Mesendoderm (in vitro differentiated cells): ENCODE measurements at regions not wholly inside any gene's neighbourhood (a gene's known extent, or its start where the extent isn't known, plus 50 kb on each side); places are given as distances from the start of the nearest gene placed in this dataset.

Experiments used
- DNase-seq: peaks from one replicate; pipeline ENCODE4 v3.0.0; 2013
- H2AK5ac ChIP-seq: 2 replicates; pipeline ENCODE4 v1.6.1; 2013; ENCODE audit warnings: low read length, inconsistent platforms
- H2BK120ac ChIP-seq: 2 replicates; pipeline ENCODE4 v1.6.1; 2013; ENCODE audit warnings: low read depth, mild to moderate bottlenecking, low read length, moderate library complexity, mixed read lengths
- H2BK15ac ChIP-seq: replicated peaks from 2 replicates; pipeline ENCODE4 v1.6.1; 2013; ENCODE audit warnings: low read depth, mild to moderate bottlenecking, moderate library complexity
- H2BK5ac ChIP-seq: 2 replicates; pipeline ENCODE4 v1.6.1; 2013; ENCODE audit warnings: low read length, inconsistent platforms
- H3K18ac ChIP-seq: 2 replicates; pipeline ENCODE4 v1.6.1; 2013; ENCODE audit warnings: mild to moderate bottlenecking, low read length, mixed read lengths
- H3K23ac ChIP-seq: one replicate; pipeline ENCODE4 v1.6.1; 2013; ENCODE audit warnings: low read length
- H3K27ac ChIP-seq: 2 replicates; pipeline ENCODE4 v1.5.1; 2013; ENCODE audit warnings: low read depth, mild to moderate bottlenecking, inconsistent platforms, low read length, moderate library complexity
- H3K27me3 ChIP-seq: 2 replicates; pipeline ENCODE4 v1.6.1; 2013; ENCODE audit warnings: low read length, control low read depth, mild to moderate bottlenecking, inconsistent platforms; ENCODE audit not compliant: insufficient read depth, poor library complexity
- H3K36me3 ChIP-seq: 2 replicates; pipeline ENCODE4 v1.6.1; 2013; ENCODE audit warnings: low read length, inconsistent platforms; ENCODE audit not compliant: control insufficient read depth, insufficient read depth
- H3K4ac ChIP-seq: one replicate; pipeline ENCODE4 v1.6.1; 2013; ENCODE audit warnings: low read depth, mild to moderate bottlenecking, low read length, moderate library complexity
- H3K4me1 ChIP-seq: 2 replicates; pipeline ENCODE4 v1.6.1; 2013; ENCODE audit warnings: low read depth, low read length, inconsistent platforms; ENCODE audit not compliant: control insufficient read depth
- H3K4me2 ChIP-seq: 2 replicates; pipeline ENCODE4 v1.6.1; 2013; ENCODE audit warnings: low read length
- H3K4me3 ChIP-seq: 2 replicates; pipeline ENCODE4 v1.5.1; 2013; ENCODE audit warnings: mild to moderate bottlenecking, low read length
- H3K56ac ChIP-seq: one replicate; pipeline ENCODE4 v1.6.1; 2013; ENCODE audit warnings: low read length
- H3K79me1 ChIP-seq: 2 replicates; pipeline ENCODE4 v1.6.1; 2013; ENCODE audit warnings: low read length, inconsistent platforms
- H3K79me2 ChIP-seq: 2 replicates; pipeline ENCODE4 v1.6.1; 2013; ENCODE audit warnings: mild to moderate bottlenecking, low read length; ENCODE audit not compliant: control insufficient read depth, insufficient read depth
- H3K9ac ChIP-seq: 2 replicates; pipeline ENCODE4 v1.6.1; 2013; ENCODE audit warnings: low read length, inconsistent platforms
- H4K5ac ChIP-seq: one replicate; pipeline ENCODE4 v1.6.1; 2013; ENCODE audit warnings: low read length
- H4K8ac ChIP-seq: one replicate; pipeline ENCODE4 v1.6.1; 2013; ENCODE audit warnings: low read depth, mild to moderate bottlenecking, control low read depth, low read length, moderate library complexity
- WGBS: extraction: QIAGEN DNeasy Blood & Tissue Kit; methylation state at CpG from one replicate; pipeline ENCODE4 v1.1.7; 2013; ENCODE audit warnings: low lambda C conversion rate, missing lambda C conversion rate; ENCODE audit not compliant: insufficient coverage; ENCODE audit errors: extremely low coverage; 5-methylcytosine and 5-hydroxymethylcytosine counted together

GRCh38 chr14:104277416-104278213, 139.2 kb downstream of the KIF26A start:
- H3K36me3 ChIP-seq = no peaks in the 10 kb centered on the region
- no peak overlapping the region for H3K9ac ChIP-seq
- H3K18ac ChIP-seq = no peak overlapping the region
- no peak overlapping the region for H3K4ac ChIP-seq
- no peak overlapping the region for H2BK120ac ChIP-seq
- H3K27ac ChIP-seq = no peak overlapping the region
- H3K79me1 ChIP-seq = no peaks in the 10 kb centered on the region
- H3K56ac ChIP-seq = no peak overlapping the region
- no peak overlapping the region for H4K8ac ChIP-seq
- H3K4me1 ChIP-seq = no peaks in the 10 kb centered on the region
- no peak overlapping the region for H2BK15ac ChIP-seq
- no CpG with 5 or more reads among the region's 30 CpGs for WGBS
- no peaks in the 10 kb centered on the region for H3K79me2 ChIP-seq
- no peak overlapping the region for H2AK5ac ChIP-seq
- DNase-seq = no peak
- H4K5ac ChIP-seq = no peak overlapping the region
- H3K27me3 ChIP-seq = no peaks in the 10 kb centered on the region
- no peak overlapping the region for H3K4me3 ChIP-seq
- no peak overlapping the region for H3K23ac ChIP-seq
- H3K4me2 ChIP-seq = no peak overlapping the region
- no peak overlapping the region for H2BK5ac ChIP-seq

GRCh38 chr14:104278214-104278534, 139.8 kb downstream of the KIF26A start:
- H4K8ac ChIP-seq = no peak overlapping the region
- H3K27ac ChIP-seq = no peak overlapping the region
- H3K18ac ChIP-seq = no peak overlapping the region
- H3K4me3 ChIP-seq = no peak overlapping the region
- no peaks in the 10 kb centered on the region for H3K79me2 ChIP-seq
- no peak overlapping the region for H3K4me2 ChIP-seq
- H3K56ac ChIP-seq = no peak overlapping the region
- WGBS = no CpG with 5 or more reads among the region's 4 CpGs
- H3K36me3 ChIP-seq = no peaks in the 10 kb centered on the region
- H3K9ac ChIP-seq = no peak overlapping the region
- H3K27me3 ChIP-seq = no peaks in the 10 kb centered on the region
- no peak for DNase-seq
- H2AK5ac ChIP-seq = no peak overlapping the region
- H3K79me1 ChIP-seq = no peaks in the 10 kb centered on the region
- no peak overlapping the region for H2BK15ac ChIP-seq
- H3K23ac ChIP-seq = no peak overlapping the region
- no peaks in the 10 kb centered on the region for H3K4me1 ChIP-seq
- H2BK5ac ChIP-seq = no peak overlapping the region
- no peak overlapping the region for H4K5ac ChIP-seq
- H3K4ac ChIP-seq = no peak overlapping the region
- H2BK120ac ChIP-seq = no peak overlapping the region

- Histone ChIP-seq H3K4me3 (no peak overlapping the region), H3K4me2 (no peak overlapping the region), H2BK120ac (no peak overlapping the region), H4K8ac (no peak overlapping the region), H3K9ac (no peak overlapping the region), H2BK15ac (no peak overlapping the region), H3K56ac (no peak overlapping the region), H3K18ac (no peak overlapping the region), H3K4ac (no peak overlapping the region), H3K27me3 (no peaks in the 10 kb centered on the region), H3K27ac (no peak overlapping the region), H3K4me1 (no peaks in the 10 kb centered on the region), H4K5ac (no peak overlapping the region), H3K79me1 (no peaks in the 10 kb centered on the region), H2BK5ac (no peak overlapping the region), H3K36me3 (no peaks in the 10 kb centered on the region), H3K23ac (no peak overlapping the region), H3K79me2 (no peaks in the 10 kb centered on the region), H2AK5ac (no peak overlapping the region)
- DNase-seq = no peak
- WGBS = no CpG with 5 or more reads among the region's 32 CpGs
Observed at GRCh38 chr14:104280085-104280901, 141.9 kb downstream of the KIF26A start.

GRCh38 chr14:104280902-104281767, 142.7 kb downstream of the KIF26A start:
- H4K5ac ChIP-seq = no peak overlapping the region
- no peak overlapping the region for H4K8ac ChIP-seq
- H3K79me1 ChIP-seq = no peaks in the 10 kb centered on the region
- no peak overlapping the region for H3K4ac ChIP-seq
- no peak overlapping the region for H2BK120ac ChIP-seq
- no peak overlapping the region for H3K27ac ChIP-seq
- H3K56ac ChIP-seq = no peak overlapping the region
- H3K4me2 ChIP-seq = no peak overlapping the region
- no peaks in the 10 kb centered on the region for H3K4me1 ChIP-seq
- H3K79me2 ChIP-seq = no peaks in the 10 kb centered on the region
- DNase-seq = no peak
- no peak overlapping the region for H3K4me3 ChIP-seq
- H2AK5ac ChIP-seq = no peak overlapping the region
- no peak overlapping the region for H2BK15ac ChIP-seq
- no CpG with 5 or more reads among the region's 24 CpGs for WGBS
- H2BK5ac ChIP-seq = no peak overlapping the region
- no peak overlapping the region for H3K18ac ChIP-seq
- no peak overlapping the region for H3K23ac ChIP-seq
- H3K27me3 ChIP-seq = no peaks in the 10 kb centered on the region
- no peaks in the 10 kb centered on the region for H3K36me3 ChIP-seq
- H3K9ac ChIP-seq = no peak overlapping the region

GRCh38 chr14:104281768-104282301, 143.4 kb downstream of the KIF26A start:
- WGBS = no CpG with 5 or more reads among the region's 11 CpGs

More at GRCh38 chr14:104281768-104282301, 143.4 kb downstream of the KIF26A start:
- Histone ChIP-seq H4K8ac (no peak overlapping the region), H4K5ac (no peak overlapping the region), H3K18ac (no peak overlapping the region), H3K27ac (no peak overlapping the region), H3K4ac (no peak overlapping the region), H3K4me3 (no peak overlapping the region), H3K27me3 (no peaks in the 10 kb centered on the region), H3K79me1 (no peaks in the 10 kb centered on the region), H2AK5ac (no peak overlapping the region), H2BK120ac (no peak overlapping the region), H2BK15ac (no peak overlapping the region), H2BK5ac (no peak overlapping the region), H3K4me1 (no peaks in the 10 kb centered on the region), H3K36me3 (no peaks in the 10 kb centered on the region), H3K23ac (no peak overlapping the region), H3K79me2 (no peaks in the 10 kb centered on the region), H3K9ac (no peak overlapping the region), H3K4me2 (no peak overlapping the region), H3K56ac (no peak overlapping the region)
- no peak for DNase-seq
